NCI-H1930 (cell line): ENCODE measurements at regions not wholly inside any gene's neighbourhood (a gene's known extent, or its start where the extent isn't known, plus 50 kb on each side); places are given as distances from the start of the nearest gene placed in this dataset.
"Not testable (repeated sequence)": the region's sequence is repeated elsewhere in the genome, so short reads cannot be mapped to it uniquely, and the experiment has no call there.

Experiments used
- DNase-seq, 2 experiments: peaks; one replicate each; lab custom pipeline; 2025; lab: John Stamatoyannopoulos, UW

DNA sequence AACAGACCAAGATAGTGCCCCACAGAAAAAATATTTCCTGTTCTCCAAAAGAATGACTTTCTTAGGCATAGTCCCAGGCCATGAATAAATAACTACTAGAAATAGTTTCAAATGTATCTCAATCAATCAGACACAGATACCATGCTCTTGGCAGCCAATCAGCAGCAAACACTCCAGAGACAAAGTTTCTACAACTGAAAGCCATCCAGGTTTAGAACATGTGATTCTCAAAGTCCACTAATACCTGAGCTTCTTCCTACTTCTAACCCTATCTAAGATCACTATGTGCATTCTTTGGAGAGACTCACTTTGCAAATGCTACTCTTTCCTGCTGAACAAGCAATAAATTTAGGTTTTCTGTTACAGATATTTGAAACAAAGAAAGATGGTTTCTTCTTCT, 425.8 kb upstream of the GRIN3A start:
- no peak for DNase-seq

DNA sequence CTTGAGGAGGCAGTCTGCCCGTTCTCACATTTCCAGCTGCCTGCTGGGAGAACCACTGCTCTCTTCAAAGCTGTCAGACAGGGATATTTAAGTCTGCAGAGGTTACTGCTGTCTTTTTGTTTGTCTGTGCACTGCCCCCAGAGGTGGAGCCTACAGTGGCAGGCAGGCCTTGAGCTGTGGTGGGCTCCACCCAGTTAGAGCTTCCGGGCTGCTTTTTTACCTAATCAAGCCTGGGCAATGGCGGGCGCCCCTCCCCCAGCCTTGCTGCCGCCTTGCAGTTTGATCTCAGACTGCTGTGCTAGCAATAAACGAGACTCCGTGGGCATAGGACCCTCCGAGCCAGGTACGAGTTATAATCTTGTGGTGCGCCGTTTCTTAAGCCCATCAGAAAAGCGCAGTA, 414.6 kb upstream of the GRIN3A start:
- DNase-seq: not testable (repeated sequence)

DNA sequence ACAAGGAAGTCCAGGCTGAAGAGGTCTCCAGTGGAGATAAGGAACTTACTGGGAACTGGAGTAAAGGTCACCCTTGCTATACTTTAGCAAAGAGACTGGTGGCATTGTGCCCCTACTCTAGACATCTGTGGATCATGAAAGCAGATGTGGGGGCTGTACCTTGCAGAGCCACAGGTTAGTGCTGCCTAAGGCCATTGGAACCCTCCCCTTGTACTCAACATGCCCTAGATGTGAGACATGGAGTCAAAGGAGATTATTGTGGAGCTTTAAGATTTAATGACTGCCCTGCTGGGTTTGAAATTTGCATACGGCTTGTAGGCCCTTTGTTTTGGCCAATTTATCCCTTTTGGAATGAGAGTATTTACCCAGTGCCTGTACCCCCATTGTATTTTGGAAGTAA, 397.3 kb upstream of the GRIN3A start:
- no peak for DNase-seq

DNA sequence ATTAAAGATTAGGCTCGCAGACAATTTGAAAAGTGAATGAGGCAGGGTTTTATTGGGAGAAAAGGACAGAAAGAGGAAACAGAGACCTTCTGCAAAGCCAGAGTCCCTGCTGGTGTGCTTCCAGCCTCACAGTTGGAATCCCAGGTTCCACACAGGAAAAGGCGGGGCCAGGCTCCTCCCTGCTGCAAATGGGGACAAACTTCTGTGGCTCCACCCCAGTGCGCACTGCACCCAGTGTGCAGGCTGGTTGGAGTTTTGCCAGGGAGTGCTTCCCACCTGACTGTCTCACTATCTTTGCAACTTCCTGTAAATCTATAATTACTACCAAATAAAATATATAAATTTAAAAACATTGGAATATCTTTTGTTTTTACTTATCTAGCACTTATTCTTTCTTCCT, 386.0 kb upstream of the GRIN3A start:
- no peak for DNase-seq

- no peak for DNase-seq
Measured at GRCh38 chr9:102114557-102114956, 376.1 kb upstream of the GRIN3A start.

- DNase-seq: no peak
Measured at GRCh38 chr9:102113191-102113590, 374.7 kb upstream of the GRIN3A start.

DNA sequence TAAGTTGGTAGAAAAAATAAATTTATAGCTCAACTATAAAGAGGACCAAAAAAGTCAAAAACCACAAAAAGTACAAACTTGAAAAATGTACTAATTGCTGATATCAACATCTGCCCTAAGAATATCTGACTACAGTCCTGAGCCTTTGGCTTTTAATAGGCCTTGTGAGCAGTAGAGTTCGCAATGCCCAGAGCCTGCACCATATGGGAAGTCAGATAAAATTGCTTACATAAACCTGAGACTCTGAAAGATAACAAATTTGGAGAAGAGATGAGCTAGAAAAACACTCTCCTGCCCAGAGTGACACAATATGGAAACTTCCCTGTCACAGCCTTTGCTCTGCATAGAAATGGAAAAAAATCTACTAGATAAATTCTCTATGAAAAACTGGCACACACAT, 368.0 kb upstream of the GRIN3A start:
- no peak for DNase-seq

- no peak for DNase-seq
Measured at GRCh38 chr9:102101723-102102122, 363.3 kb upstream of the GRIN3A start.

GRCh38 chr9:102087141-102087540, 348.7 kb upstream of the GRIN3A start:
- no peak for DNase-seq

GRCh38 chr9:102085548-102085947, 347.1 kb upstream of the GRIN3A start:
- DNase-seq: no peak

DNA sequence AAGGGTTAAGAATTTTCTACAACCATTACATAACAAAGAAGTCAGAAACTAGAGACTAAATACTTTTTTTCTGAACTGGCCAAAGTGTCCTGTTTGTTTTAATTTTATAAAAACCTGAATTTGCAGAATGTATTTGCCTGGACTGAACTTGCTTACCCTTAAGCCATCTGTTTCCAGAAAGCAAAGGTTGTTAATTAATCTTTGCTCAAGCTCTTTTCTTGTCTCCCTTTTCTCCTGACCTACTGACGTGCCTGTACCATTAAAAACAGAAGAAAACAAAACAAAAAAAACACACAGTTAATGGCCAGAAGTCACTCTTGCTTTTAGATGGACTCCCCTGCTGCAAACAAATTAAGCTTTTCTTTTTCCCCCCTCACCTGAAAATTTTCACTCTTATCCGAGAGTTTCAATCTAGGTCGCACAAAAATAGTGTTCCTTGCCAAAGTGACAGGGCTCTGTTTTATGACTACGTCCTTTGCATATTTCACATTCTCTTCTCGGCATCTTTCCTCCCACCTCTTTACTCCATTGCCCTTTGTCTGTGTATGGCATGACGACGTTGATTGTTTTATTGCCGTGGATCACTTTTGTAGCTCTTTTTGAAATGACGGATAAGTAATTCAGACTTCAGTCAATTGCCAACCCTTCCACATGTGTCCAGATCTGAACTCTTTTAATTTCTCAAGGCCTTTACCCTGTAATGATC, 333.8 kb upstream of the GRIN3A start:
- no peak for DNase-seq

GRCh38 chr9:102069969-102070368, 331.5 kb upstream of the GRIN3A start:
- no peak for DNase-seq

DNA sequence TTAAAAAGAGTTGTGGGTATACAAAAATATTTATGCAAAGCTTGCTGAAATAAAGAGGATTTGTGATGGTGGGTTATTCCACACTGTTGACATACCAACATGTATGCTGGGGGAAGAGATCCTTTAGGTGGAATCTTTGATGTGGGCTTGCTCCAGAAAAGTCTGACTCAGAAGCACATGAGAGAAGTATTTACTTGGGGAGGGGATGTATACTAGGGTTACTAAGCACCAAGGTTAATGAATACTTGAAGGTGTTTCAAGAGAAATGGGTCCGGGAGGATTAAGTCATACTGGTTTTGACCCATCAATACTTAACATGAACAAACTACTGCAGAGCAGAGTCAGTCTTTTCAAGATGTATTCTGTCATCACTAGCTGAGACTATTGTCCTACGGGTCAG, 316.4 kb upstream of the GRIN3A start:
- no peak for DNase-seq

DNA sequence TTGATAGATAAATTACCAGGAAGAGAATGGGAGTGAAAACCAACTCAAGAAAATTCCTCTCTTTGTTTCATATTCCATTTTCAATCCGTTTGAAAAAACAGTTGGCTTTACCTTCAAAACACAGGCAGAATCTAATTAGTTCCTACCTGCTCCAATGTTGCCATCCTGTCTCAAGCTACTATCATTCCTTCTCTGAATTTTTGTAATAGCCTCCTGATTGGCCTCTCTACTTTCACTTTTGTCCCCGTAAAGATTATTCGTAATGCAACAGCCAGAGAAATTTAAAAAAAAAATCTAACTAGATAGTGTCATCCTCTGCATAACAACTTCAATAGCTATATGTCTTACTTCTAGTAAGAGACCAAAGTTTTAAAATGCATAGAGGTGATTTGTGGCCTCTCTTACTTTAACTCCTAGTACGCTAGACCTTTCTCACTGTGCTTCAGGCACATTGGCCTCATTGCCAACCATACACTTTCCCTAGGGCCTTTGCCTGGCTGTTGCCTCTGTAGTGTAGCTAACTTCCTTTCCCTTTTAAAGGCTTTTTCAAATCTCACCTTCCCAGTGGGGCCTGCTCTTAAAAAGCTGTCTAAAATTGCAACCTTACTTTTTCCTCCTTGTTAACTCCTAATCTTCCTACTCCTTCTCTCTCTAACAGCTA, 311.3 kb upstream of the GRIN3A start:
- no peak for DNase-seq

DNA sequence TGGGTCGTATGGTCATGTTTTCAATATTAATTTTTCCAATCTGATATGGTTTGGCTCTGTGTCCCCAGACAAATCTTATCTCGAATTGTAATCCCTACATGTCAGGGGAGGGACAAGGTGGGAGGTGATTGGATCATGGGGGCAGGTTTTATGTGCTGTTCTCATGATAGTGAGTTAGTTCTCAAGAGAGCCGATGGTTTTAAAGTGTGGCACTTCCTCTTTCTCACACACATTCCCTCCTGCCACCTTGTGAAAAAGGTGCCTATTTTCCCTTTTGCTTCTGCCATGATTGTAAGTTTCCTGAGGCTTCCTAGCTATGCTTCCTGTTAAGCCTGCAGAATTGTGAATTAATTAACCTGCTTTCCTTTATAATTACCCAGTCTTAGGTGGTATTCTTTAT, 309.1 kb upstream of the GRIN3A start:
- no peak for DNase-seq

DNA sequence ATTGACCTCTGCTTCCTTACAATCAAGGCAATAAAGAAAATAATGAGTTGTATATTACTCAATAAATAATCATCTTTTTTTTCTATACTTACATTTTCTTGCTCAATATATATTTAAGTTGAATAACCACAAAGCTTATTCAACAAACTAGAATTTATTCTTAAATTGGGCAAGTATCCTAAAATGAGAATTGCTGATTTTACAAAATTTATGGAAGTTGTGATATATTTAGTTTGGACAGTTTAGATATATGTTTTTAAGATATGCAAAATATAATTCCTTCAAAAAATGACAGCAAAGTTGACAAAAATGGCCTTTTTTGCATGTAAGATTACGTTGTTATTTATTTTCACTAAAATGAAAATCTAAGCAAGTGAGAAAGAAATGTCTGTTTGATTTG, 305.7 kb upstream of the GRIN3A start:
- DNase-seq: no peak

- no peak for DNase-seq
Measured at GRCh38 chr9:102038006-102038405, 299.6 kb upstream of the GRIN3A start.

DNA sequence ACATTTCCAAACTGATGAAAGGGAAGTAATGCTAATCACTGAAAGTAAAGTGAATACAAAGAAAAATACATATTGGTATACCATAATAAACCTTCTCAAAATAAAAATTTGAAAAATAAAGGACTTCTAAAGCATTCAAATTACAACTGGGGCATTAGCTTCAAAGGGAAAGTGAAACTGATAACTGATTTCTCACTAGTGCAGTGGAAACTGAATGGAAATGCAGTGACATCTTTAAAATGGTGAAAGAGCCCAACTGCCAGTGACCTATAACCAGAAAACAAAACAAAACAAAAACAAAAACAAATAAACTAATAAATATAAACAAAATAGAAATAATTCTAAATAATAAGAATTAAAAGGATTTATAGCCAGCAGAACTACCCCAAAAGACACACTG, 297.5 kb upstream of the GRIN3A start:
- DNase-seq: no peak

- no peak for DNase-seq
Measured at GRCh38 chr9:102032614-102033013, 294.2 kb upstream of the GRIN3A start.

- no peak for DNase-seq
Measured at GRCh38 chr9:102000956-102001355, 262.5 kb upstream of the GRIN3A start.

- DNase-seq: peak; percentile 7 to 30
Measured at GRCh38 chr9:101999441-101999840, 261.0 kb upstream of the GRIN3A start.

- no peak for DNase-seq
Measured at GRCh38 chr9:101995231-101995630, 256.8 kb upstream of the GRIN3A start.

GRCh38 chr9:101993771-101994170, 255.3 kb upstream of the GRIN3A start:
- no peak for DNase-seq

DNA sequence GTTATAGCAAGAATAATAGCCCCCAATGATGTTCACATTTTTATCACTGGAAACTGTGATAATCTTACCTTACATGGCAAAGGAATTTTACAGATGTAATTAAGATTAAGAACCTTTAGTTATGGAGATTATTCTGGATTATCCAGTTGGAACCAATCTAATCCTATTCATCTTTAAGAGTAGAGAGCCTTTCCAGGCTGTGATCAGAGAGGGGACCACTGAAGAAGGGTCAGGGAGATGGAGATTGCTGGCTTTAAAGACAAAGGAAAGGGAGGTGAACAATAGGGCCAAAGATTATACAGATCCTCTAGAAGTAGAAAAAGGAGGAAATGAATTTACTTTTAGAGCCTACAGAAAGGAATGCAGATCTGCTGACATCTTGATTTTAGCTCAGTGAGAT, 253.5 kb upstream of the GRIN3A start:
- DNase-seq: no peak
